Fibroblast of the aortic adventitia (primary cell): ENCODE measurements at regions not wholly inside any gene's neighbourhood (a gene's known extent, or its start where the extent isn't known, plus 50 kb on each side); places are given as distances from the start of the nearest gene placed in this dataset.
A peak's percentile ranks its signal among the peaks of the same experiment; 100 is the strongest.

Experiments
- DNase-seq: peaks from one replicate; pipeline ENCODE4 v3.0.0-alpha.2; 2010; ENCODE audit warnings: low read depth
- H3K4me3 ChIP-seq: 2 replicates; pipeline ENCODE4 v1.5.1; 2011; ENCODE audit warnings: low read depth, mild to moderate bottlenecking, control low read depth, low read length, moderate library complexity
- TF ChIP-seq, protein P1 (sequence below): IDR thresholded peaks from 2 replicates; pipeline ENCODE4 v1.5.1; 2011; ENCODE audit warnings: mild to moderate bottlenecking, low read length, control low read depth, inconsistent platforms; ENCODE audit not compliant: insufficient read depth

DNA sequence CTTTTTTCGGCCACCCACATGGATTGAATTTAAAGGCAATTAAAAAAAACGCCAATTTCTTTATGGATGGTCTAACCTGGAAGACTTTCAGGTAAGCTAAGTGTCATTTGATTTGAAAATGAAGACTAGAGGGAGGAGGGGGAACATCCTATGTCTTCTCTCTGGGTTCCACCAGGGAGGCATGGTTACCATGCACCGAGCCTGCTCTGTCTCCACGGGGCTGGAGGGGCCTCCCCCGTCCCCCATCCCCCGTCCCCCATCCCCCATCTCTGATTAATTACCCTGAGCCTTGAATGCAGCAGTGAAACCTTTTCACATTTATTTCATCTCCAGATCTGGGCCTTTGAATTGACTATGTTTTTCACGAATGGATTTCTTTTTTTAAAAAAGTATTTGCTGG is 135.1 kb downstream of the TLR5 start:
- no peak overlapping the region for H3K4me3 ChIP-seq
- DNase-seq, result no peak
- TF ChIP-seq, protein P1, sequence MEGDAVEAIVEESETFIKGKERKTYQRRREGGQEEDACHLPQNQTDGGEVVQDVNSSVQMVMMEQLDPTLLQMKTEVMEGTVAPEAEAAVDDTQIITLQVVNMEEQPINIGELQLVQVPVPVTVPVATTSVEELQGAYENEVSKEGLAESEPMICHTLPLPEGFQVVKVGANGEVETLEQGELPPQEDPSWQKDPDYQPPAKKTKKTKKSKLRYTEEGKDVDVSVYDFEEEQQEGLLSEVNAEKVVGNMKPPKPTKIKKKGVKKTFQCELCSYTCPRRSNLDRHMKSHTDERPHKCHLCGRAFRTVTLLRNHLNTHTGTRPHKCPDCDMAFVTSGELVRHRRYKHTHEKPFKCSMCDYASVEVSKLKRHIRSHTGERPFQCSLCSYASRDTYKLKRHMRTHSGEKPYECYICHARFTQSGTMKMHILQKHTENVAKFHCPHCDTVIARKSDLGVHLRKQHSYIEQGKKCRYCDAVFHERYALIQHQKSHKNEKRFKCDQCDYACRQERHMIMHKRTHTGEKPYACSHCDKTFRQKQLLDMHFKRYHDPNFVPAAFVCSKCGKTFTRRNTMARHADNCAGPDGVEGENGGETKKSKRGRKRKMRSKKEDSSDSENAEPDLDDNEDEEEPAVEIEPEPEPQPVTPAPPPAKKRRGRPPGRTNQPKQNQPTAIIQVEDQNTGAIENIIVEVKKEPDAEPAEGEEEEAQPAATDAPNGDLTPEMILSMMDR, result no peak

DNA sequence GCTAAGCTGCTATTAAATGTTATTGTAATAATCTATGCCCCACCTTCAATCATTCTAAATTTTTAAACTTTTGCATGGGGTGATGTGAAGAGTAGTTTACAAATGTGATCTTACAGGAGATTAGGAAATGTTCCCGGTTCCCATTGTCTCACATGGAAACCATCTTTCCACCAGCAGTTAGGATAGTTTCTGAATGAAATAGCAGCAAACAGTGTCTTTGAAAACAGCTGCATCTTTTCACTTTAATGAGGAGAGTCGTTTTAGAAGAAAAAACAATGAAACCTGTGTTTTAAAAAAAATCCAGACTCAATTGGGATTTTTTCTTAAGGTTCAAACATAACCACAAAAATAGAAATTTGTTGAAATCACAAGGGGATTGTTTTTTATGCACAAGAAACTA is 134.2 kb downstream of the TLR5 start:
- TF ChIP-seq, protein P1, result no peak
- DNase-seq, result no peak

DNA sequence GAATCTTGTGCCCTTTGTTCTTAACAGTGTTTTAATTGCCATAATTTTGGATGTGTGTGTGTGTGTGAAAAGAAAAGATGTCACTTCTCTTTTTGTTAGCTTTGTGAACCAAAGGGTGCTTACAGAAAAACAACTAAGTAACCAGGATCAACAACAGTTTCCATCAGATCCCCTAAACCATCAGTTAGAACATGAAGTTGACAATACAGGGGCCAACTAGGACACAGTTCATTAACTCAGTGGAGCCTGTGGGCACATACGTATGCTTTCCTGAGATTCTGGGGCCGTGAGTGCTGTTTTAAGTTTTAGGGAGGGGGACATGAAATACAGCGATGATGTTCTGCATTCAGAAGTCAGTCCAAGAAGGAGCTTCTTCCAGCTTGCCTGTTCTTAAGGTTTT is 133.6 kb downstream of the TLR5 start:
- TF ChIP-seq, protein P1, result no peak
- DNase-seq, result no peak

More for the DNA sequence above, 134.2 kb downstream of the TLR5 start:
- H3K4me3 ChIP-seq, result no peak overlapping the region

DNA sequence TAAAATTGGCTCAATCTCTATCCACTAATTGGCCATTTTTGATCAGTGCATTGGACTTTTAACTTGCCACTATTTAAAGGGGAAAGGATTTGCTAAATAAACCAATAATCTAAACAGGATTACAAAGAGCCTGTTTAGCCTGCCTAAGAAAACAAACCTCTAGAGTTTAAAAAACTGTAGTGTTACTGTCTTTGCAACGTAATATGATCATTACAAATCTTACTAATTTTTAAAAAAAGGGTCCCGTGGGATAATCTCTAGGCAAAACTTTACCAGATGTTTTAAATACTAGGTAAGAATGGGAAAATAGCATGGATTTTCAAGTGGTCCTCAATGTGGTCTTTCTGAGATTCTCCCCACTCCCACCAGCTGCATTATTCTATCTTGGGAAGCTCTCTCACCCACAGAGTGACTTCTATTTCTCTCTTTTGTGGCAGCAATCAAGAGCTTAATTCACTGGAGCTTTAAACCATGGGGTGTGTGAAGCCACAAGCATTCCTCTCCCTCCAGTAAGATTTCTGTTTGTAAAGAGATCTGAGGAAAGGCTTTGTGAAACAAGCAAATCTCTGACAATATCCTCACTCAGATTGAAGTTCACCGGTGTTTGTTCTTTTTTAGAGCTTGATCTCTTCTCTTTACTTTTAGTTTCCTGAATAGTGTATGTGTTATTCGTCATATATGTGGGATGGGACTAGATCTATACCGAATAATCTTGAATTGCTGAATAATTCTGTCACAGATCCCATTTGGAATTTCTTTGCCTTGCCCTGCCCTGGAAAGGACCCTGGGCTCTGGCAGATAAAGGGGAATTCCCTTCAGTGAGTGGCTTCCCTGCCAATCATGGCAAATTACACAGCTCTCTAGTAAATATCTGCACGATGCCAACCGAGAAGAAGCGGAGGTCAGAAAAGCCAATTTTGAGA is 132.2 kb downstream of the TLR5 start:
- H3K4me3 ChIP-seq, result no peak overlapping the region
- TF ChIP-seq, protein P1, result no peak
- peak; percentile 43 for DNase-seq

More for the DNA sequence above, 133.6 kb downstream of the TLR5 start:
- no peak overlapping the region for H3K4me3 ChIP-seq

DNA sequence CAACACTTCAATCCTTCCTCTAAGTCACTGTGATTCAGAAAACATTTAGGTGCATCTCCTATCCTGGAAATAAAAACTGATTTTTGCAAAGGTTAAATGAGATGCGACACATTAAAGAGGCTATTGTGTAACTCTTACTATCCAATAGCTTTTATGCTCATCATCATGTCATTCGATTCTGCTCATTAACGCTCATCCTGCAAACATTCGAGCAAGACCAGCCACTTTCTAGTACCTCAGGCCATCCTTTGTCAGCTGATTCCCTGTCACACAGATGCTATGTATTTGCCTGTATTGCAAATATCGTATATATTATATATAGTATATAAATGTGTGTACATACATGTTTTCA is 131.6 kb downstream of the TLR5 start:
- TF ChIP-seq, protein P1, result no peak
- H3K4me3 ChIP-seq, result no peak overlapping the region
- DNase-seq, result no peak

DNA sequence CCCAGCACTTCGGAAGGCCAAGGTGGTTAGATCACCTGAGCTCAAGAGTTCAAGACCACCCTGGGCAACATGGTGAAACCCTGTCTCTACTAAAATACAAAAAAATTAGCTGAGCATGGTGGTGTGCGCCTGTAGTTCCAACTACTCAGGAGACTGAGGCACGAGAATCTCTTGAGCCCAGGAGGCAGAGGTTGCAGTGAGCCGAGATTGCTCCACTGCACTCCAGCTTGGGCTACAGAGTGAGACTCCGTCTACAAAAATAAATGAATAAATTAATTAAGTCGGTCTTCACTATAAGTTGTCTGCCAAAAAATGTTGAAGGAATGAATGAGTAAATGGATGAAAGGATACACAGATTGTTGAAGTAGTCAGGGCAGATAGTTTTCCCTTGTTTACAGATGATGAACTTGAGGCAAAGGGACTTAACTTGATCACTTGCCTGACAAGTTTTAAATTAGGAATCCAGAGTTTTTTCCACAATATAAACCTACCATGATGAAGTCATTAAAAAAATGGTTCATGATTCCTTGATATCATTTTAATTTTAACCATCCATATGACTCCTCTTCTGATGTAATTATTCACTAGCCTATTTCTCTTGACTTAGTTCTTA is 130.8 kb downstream of the TLR5 start:
- H3K4me3 ChIP-seq, result no peak overlapping the region
- TF ChIP-seq, protein P1, result no peak
- no peak for DNase-seq
